ENCODE measurements at regions not wholly inside any gene's neighbourhood (a gene's known extent, or its start where the extent isn't known, plus 50 kb on each side); places are given as distances from the start of the nearest gene placed in this dataset.

- Histone ChIP-seq H3K9me3 (no peaks in the 10 kb centered on the region), H3K27me3 (no peaks in the 10 kb centered on the region), H3K4me1 (peaks cover 41% of the 10 kb centered on the region), H3K27ac (no peak overlapping the region), H3K36me3 (ENCODE audit: low read depth, missing control alignments) (no peaks in the 10 kb centered on the region), H3K4me3 (no peak overlapping the region)
- 46 to 54% methylated on average over 3 of the region's 3 CpGs for WGBS, 2 donors
- intact Hi-C loops (cut with DNase I; ENCODE audit: low total_unique reads), result no loop called here
- TF ChIP-seq CTCF (IDR thresholded peaks at IDR 0.05) (no peak), POLR2A (IDR thresholded peaks at IDR 0.05) (no peak)
- no peak for DNase-seq
Observed at GRCh38 chr20:51121901-51122412, 99.0 kb upstream of the KCNG1 start.

DNA sequence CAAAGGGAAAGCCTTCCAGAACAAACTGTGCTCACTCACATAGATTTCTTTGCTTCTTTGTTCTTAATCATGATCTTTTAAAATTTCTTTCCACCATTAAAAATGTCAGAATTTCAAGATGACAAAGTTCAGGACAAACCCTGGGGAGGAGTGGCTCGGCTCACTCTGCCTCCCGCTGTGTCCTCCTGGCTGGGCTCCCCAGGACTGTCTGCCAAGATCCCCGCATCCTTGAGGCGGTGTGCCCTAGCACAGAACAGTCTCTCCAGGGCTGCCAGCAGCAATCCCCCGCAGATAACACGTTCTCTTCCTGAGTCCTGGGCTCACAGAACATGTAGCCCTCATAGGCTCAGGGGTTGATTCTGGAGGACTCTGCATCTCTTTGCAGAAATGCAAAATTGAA lies 98.4 kb upstream of the KCNG1 start:
- peak overlapping the region in 1 of 2 donors; percentile 9 for H3K27ac ChIP-seq
- H3K36me3 ChIP-seq (ENCODE audit: low read depth, missing control alignments), result no peaks in the 10 kb centered on the region
- TF ChIP-seq POLR2A (IDR thresholded peaks at IDR 0.05), result no peak
- no peak for TF ChIP-seq CTCF (IDR thresholded peaks at IDR 0.05)
- WGBS, 2 donors, result 21 to 37% methylated on average over 6 of the region's 6 CpGs
- no peak overlapping the region for H3K4me3 ChIP-seq
- H3K4me1 ChIP-seq, result peaks cover 46% of the 10 kb centered on the region
- no peaks in the 10 kb centered on the region for H3K9me3 ChIP-seq
- intact Hi-C loops (cut with DNase I; ENCODE audit: low total_unique reads), result no loop called here
- DNase-seq, result peak; percentile 90
- no peaks in the 10 kb centered on the region for H3K27me3 ChIP-seq

DNA sequence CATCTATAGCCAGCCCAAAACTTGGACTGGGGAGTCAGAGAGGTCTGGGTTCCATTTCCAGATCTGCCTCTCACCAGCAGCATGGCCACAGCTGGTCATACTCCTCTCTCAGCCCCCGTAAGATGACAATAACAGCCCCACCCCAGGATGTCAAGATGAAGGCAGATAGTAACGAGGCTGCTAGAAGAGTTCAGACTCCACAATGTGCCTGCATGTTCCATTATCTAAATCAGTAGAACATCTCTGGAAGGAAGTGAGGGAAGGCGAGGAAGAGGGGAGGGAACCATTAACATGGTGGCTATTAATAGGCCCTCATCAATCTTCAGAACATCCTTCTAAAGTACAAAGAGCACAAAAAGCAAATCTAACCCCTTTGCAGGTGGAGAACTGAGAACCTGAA lies 98.0 kb upstream of the KCNG1 start:
- intact Hi-C loops (cut with DNase I; ENCODE audit: low total_unique reads), result no loop called here
- no peaks in the 10 kb centered on the region for H3K36me3 ChIP-seq (ENCODE audit: low read depth, missing control alignments)
- H3K9me3 ChIP-seq, result no peaks in the 10 kb centered on the region
- TF ChIP-seq POLR2A (IDR thresholded peaks at IDR 0.05) (no peak), CTCF (IDR thresholded peaks at IDR 0.05) (no peak)
- no peak overlapping the region for H3K4me3 ChIP-seq
- WGBS, 2 donors, result 11 to 41% methylated on average over 3 of the region's 3 CpGs
- H3K27ac ChIP-seq, result peak overlapping the region; percentile 9 to 42
- DNase-seq, result no peak
- H3K27me3 ChIP-seq, result no peaks in the 10 kb centered on the region
- peaks cover 46% of the 10 kb centered on the region for H3K4me1 ChIP-seq

- TF ChIP-seq CTCF (IDR thresholded peaks at IDR 0.05), result no peak
- no peak for TF ChIP-seq POLR2A (IDR thresholded peaks at IDR 0.05)
- H3K27ac ChIP-seq, result peak overlapping the region; percentile 9 to 42
- WGBS, 2 donors, result 52 to 70% methylated on average over 3 of the region's 3 CpGs
Observed at GRCh38 chr20:51120438-51120837, 97.5 kb upstream of the KCNG1 start.

DNA sequence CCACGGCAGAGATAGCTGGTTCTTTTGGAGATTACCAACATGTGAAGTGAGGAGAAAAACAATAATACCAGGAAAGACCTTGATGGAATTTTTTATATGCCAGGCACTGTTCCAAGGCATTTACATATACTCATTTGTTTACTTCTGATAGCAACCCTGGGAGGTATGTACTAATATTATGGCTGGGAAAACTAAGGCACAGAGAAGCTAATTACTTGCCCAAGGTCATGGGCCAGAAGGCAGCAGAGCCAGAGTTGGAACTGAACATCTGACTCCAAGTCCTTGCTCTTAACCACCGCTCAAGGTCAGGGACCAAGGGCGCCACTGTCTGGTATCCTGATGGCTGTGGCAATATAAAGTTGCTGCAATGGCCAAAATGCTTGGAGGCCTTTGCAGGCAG lies 97.0 kb upstream of the KCNG1 start:
- H3K36me3 ChIP-seq (ENCODE audit: low read depth, missing control alignments), result no peaks in the 10 kb centered on the region
- DNase-seq, result no peak
- peak overlapping the region; percentile 9 to 42 for H3K27ac ChIP-seq
- peaks cover 46% of the 10 kb centered on the region for H3K4me1 ChIP-seq
- H3K4me3 ChIP-seq, result no peak overlapping the region
- intact Hi-C loops (cut with DNase I; ENCODE audit: low total_unique reads), result no loop called here
- WGBS, 2 donors, result 43 to 46% methylated on average over 3 of the region's 3 CpGs
- TF ChIP-seq POLR2A (IDR thresholded peaks at IDR 0.05), result no peak
- no peak for TF ChIP-seq CTCF (IDR thresholded peaks at IDR 0.05)
- H3K9me3 ChIP-seq, result no peaks in the 10 kb centered on the region
- no peaks in the 10 kb centered on the region for H3K27me3 ChIP-seq

More at GRCh38 chr20:51120438-51120837, 97.5 kb upstream of the KCNG1 start:
- intact Hi-C loops (cut with DNase I; ENCODE audit: low total_unique reads), result no loop called here
- no peaks in the 10 kb centered on the region for H3K27me3 ChIP-seq
- peaks cover 46% of the 10 kb centered on the region for H3K4me1 ChIP-seq
- H3K36me3 ChIP-seq (ENCODE audit: low read depth, missing control alignments), result no peaks in the 10 kb centered on the region
- no peaks in the 10 kb centered on the region for H3K9me3 ChIP-seq
- H3K4me3 ChIP-seq, result no peak overlapping the region
- no peak for DNase-seq
